ENCODE measurements at regions not wholly inside any gene's neighbourhood (a gene's known extent, or its start where the extent isn't known, plus 50 kb on each side); places are given as distances from the start of the nearest gene placed in this dataset.

GRCh38 chr13:75915066-75915465 is 278.9 kb downstream of the LMO7 start:
- no peak for TF ChIP-seq EP300 (IDR thresholded peaks at IDR 0.05)
- no peak for TF ChIP-seq CTCF (IDR thresholded peaks at IDR 0.05)
- TF ChIP-seq POLR2A (IDR thresholded peaks at IDR 0.05) = no peak

Data from upper lobe of left lung (tissue), 4 donors.